Lower lobe of right lung (tissue), 2 donors: ENCODE measurements at regions not wholly inside any gene's neighbourhood (a gene's known extent, or its start where the extent isn't known, plus 50 kb on each side); places are given as distances from the start of the nearest gene placed in this dataset.

Source experiments
- ATAC-seq, 2 donors: fragments of 200-7000 bp; cut with Tn5 transposase; one replicate each; pipeline ENCODE4 v1.9.1; 2020 to 2022; ENCODE audit warnings: mild to moderate bottlenecking in 2 of 2, moderate library complexity in 2 of 2
- DNase-seq: peaks from one replicate; pipeline ENCODE4 v3.0.0-alpha.2; 2020
- H3K27ac ChIP-seq: fragments of 200-600 bp; one replicate; pipeline ENCODE4 v1.8.0; 2022
- H3K27me3 ChIP-seq: fragments of 200-600 bp; one replicate; pipeline ENCODE4 v1.8.0; 2022; ENCODE audit warnings: low read depth
- H3K36me3 ChIP-seq: fragments of 200-600 bp; one replicate; pipeline ENCODE4 v1.8.0; 2022; ENCODE audit warnings: mild to moderate bottlenecking
- H3K4me1 ChIP-seq: fragments of 200-600 bp; one replicate; pipeline ENCODE4 v1.8.0; 2022
- H3K4me3 ChIP-seq: fragments of 200-600 bp; one replicate; pipeline ENCODE4 v1.8.0; 2022; ENCODE audit warnings: mild to moderate bottlenecking
- H3K9me3 ChIP-seq: fragments of 200-600 bp; one replicate; pipeline ENCODE4 v1.8.0; 2022
- intact Hi-C: fragments of 100-400 bp; cut with DNase I; formaldehyde crosslinking; loops from one replicate; pipeline ENCODE4 v1.11.0; 2022
- TF ChIP-seq, protein P1 (sequence below): fragments of 200-600 bp; IDR thresholded peaks from one replicate; pipeline ENCODE4 v1.8.0; 2022; ENCODE audit warnings: antibody characterized with exemption, mild to moderate bottlenecking
- donor health status: DM: no; HTN: yes; CAD: no; lungs with severe emphysema.

DNA sequence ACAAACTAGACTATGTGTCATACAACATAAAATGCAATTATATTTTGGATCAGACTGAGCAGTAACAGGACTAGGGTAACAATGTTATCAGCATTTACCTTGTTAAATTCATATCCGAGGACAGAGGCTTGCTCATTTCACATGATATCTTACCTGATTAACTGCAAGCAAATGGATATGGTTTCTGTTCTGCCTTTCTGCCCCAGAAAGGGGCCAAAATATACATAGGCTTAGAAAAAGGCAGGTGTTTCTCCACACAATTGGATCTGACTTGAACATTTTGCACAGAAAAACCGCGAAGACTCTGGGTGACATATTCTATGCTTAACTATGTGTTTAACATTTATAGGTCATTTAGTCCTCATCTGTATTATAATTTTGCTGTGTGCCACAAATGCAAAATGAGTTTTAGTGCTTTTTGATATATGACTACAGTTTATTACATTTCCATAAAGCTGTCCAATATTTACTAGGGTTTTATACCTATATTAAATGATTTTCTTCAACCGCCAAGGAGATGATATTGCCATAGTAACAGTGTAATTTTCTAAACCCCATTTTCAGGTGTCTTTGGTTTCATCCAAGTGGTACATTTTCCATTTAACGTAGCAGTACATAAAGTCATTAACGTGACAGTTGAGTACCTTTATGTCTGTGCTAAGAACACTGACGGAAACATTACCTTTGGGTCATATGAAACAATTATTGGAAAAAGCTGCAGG, 249.3 kb upstream of the KRR1 start:
- no peak for ATAC-seq

DNA sequence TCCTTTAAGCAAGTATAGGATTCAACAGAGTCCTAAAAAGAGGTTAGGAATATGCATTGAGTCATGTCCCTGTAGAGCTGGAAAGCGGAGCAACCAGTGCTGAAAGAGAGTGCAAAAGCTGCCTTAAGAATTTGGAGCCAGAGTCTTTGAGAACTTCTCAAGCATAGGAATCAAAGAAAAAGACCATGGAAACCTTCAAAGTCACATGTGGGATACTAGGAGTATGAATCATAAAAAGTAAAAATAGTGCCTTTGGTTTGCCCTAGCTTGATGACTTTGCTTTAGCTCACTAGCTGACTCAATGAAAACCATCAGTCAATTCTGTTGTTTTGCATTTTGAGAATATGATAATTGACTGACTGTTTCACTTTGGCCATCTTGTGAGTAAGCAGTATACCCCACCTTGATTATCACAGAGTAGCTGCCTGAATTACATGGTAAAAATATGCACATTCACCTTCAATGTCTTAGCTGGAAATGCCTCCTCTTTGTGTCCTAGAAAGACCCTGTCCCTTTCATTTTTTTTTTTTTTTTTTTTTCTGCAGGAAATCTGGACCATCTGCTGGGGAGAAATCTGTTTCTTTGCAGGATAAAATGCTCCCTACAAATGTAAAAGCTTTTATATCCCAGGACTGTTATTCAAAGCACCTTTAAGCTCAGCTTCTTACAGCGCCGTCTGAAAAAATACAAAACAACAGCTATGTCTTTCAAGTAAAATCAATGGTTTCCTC, 248.6 kb upstream of the KRR1 start:
- intact Hi-C loops: no loop called here
- ATAC-seq: no peak
- Histone ChIP-seq H3K27me3 (no peaks in the 10 kb centered on the region), H3K36me3 (no peaks in the 10 kb centered on the region), H3K9me3 (no peaks in the 10 kb centered on the region), H3K27ac (no peak overlapping the region), H3K4me1 (no peaks in the 10 kb centered on the region), H3K4me3 (no peak overlapping the region)
- TF ChIP-seq, protein P1, sequence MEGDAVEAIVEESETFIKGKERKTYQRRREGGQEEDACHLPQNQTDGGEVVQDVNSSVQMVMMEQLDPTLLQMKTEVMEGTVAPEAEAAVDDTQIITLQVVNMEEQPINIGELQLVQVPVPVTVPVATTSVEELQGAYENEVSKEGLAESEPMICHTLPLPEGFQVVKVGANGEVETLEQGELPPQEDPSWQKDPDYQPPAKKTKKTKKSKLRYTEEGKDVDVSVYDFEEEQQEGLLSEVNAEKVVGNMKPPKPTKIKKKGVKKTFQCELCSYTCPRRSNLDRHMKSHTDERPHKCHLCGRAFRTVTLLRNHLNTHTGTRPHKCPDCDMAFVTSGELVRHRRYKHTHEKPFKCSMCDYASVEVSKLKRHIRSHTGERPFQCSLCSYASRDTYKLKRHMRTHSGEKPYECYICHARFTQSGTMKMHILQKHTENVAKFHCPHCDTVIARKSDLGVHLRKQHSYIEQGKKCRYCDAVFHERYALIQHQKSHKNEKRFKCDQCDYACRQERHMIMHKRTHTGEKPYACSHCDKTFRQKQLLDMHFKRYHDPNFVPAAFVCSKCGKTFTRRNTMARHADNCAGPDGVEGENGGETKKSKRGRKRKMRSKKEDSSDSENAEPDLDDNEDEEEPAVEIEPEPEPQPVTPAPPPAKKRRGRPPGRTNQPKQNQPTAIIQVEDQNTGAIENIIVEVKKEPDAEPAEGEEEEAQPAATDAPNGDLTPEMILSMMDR: no peak
- DNase-seq: no peak

More for the DNA sequence above, 249.3 kb upstream of the KRR1 start:
- Histone ChIP-seq H3K27me3 (no peaks in the 10 kb centered on the region), H3K9me3 (no peaks in the 10 kb centered on the region), H3K36me3 (no peaks in the 10 kb centered on the region), H3K27ac (no peak overlapping the region), H3K4me1 (no peaks in the 10 kb centered on the region), H3K4me3 (no peak overlapping the region)
- no peak for DNase-seq
- TF ChIP-seq, protein P1: no peak
- intact Hi-C loops: no loop called here

DNA sequence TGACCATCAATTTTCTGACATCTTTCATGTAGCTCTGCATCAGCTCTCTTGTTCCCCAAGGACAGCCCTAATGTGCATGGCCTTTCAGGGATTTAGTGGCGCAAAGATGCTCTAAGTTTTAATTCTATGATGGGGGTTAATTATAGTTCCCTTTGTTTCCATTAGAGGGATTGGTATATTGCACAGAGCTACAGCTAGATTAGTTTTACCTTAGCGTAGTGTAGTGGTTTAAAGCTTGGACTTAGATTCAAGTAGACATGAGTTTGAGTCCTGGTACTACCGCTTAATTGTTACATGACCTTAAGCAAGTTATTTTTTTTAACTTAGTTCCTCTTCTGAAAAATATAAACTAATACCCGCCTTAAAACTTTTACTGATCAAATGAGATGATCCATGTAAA, 247.8 kb upstream of the KRR1 start:
- ATAC-seq (no peak), DNase-seq (no peak)
- Histone ChIP-seq H3K27ac (no peak overlapping the region), H3K4me3 (no peak overlapping the region), H3K4me1 (no peaks in the 10 kb centered on the region), H3K36me3 (no peaks in the 10 kb centered on the region), H3K9me3 (no peaks in the 10 kb centered on the region), H3K27me3 (no peaks in the 10 kb centered on the region)
- intact Hi-C loops: no loop called here
- TF ChIP-seq, protein P1: no peak

DNA sequence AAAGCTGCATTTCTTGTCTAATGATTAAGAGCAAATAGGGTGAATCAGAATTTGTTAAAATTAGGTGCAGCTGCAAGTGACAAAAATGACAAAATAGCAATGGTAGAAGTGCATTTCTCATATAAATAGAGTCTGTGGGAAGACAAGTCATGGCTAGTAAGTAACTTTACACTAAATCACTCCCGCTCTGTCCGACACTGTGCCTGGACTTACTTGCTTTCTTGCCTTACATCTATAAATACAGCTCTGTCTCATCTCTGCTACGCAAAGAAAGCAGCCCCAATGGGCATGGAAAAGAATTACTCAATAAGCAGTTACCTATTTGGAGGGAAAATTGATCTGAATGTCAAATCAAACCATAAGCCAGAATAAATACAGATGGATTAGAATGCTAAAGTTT, 245.4 kb upstream of the KRR1 start:
- no peaks in the 10 kb centered on the region for H3K4me1 ChIP-seq
- no peaks in the 10 kb centered on the region for H3K36me3 ChIP-seq
- ATAC-seq (no peak), DNase-seq (no peak)
- H3K27me3 ChIP-seq: no peaks in the 10 kb centered on the region
- H3K4me3 ChIP-seq: no peak overlapping the region
- no peaks in the 10 kb centered on the region for H3K9me3 ChIP-seq
- H3K27ac ChIP-seq: no peak overlapping the region
- intact Hi-C loops: no loop called here
- TF ChIP-seq, protein P1: no peak

DNA sequence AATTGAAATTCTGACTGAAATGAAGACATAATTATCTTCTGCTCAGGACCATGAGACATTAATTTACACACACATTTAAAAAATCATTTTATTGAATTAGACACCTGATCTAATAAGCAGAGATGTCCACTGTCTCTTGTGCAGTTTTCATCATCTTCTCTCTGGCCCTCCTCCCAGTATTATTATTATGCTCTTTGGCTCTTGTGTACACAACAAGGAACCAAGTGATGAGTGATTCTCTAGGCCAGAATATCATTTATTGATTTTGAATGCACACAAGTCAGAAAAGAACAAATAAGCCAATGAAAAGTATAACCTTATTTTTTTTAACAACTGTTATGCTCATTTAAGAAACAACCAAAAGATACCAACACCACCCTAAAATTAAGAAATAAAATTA, 244.7 kb upstream of the KRR1 start:
- DNase-seq (no peak), ATAC-seq (no peak)
- Histone ChIP-seq H3K9me3 (no peaks in the 10 kb centered on the region), H3K36me3 (no peaks in the 10 kb centered on the region), H3K27me3 (no peaks in the 10 kb centered on the region), H3K4me3 (no peak overlapping the region), H3K4me1 (no peaks in the 10 kb centered on the region), H3K27ac (no peak overlapping the region)
- TF ChIP-seq, protein P1: no peak
- intact Hi-C loops: no loop called here
